Right atrium auricular region (tissue), 2 donors: ENCODE measurements at regions not wholly inside any gene's neighbourhood (a gene's known extent, or its start where the extent isn't known, plus 50 kb on each side); places are given as distances from the start of the nearest gene placed in this dataset.

ENCODE experiments used
- DNase-seq: peaks from one replicate; pipeline ENCODE4 v3.0.0-alpha.2; 2019; ENCODE audit warnings: low spot score
- H3K27ac ChIP-seq, 2 donors: fragments of 200-600 bp; sonication (generic); 1 replicate in 1 of 2; 2 replicates in 1 of 2; pipeline ENCODE4 v1.5.1; 2016 to 2019
- H3K27me3 ChIP-seq, 2 donors: fragments of 200-600 bp; sonication (generic); one replicate each; pipeline versions ENCODE4 v1.5.1 to v1.6.0; 2017 to 2019
- H3K36me3 ChIP-seq: fragments of 200-600 bp; sonication (generic); one replicate; pipeline ENCODE4 v1.5.1; 2016
- H3K4me1 ChIP-seq, 2 donors: fragments of 200-600 bp; sonication (generic); one replicate each; pipeline versions ENCODE4 v1.5.1 to v1.6.0; 2017 to 2019
- H3K4me3 ChIP-seq, 2 donors: fragments of 200-600 bp; sonication (generic); 1 replicate in 1 of 2; 2 replicates in 1 of 2; pipeline ENCODE4 v1.5.1; 2017 to 2019; ENCODE audit warnings: mild to moderate bottlenecking in 1 of 2, moderate library complexity in 1 of 2
- H3K9me3 ChIP-seq, 2 donors: fragments of 200-600 bp; sonication (generic); one replicate each; pipeline ENCODE4 v1.5.1; 2019
- CTCF ChIP-seq, 2 donors: fragments of 200-600 bp; sonication (generic); IDR thresholded peaks; one replicate each; pipeline ENCODE4 v1.5.1; 2019; ENCODE audit warnings: antibody characterized with exemption in 2 of 2

GRCh38 chr20:21033817-21034216, 72.3 kb downstream of the LINC00237 start:
- no peak for TF ChIP-seq CTCF (IDR thresholded peaks at IDR 0.05)
- Histone ChIP-seq H3K27me3 (no peaks in the 10 kb centered on the region), H3K4me1 (no peaks in the 10 kb centered on the region), H3K4me3 (no peak overlapping the region), H3K36me3 (no peaks in the 10 kb centered on the region), H3K9me3 (no peaks in the 10 kb centered on the region), H3K27ac (no peak overlapping the region)
- DNase-seq = no peak

GRCh38 chr20:21031666-21032065, 74.5 kb downstream of the LINC00237 start:
- no peak overlapping the region for H3K27ac ChIP-seq
- no peak overlapping the region for H3K4me3 ChIP-seq
- no peaks in the 10 kb centered on the region for H3K4me1 ChIP-seq
- H3K9me3 ChIP-seq = no peaks in the 10 kb centered on the region
- TF ChIP-seq CTCF (IDR thresholded peaks at IDR 0.05) = no peak
- no peaks in the 10 kb centered on the region for H3K36me3 ChIP-seq
- DNase-seq = no peak
- H3K27me3 ChIP-seq = no peaks in the 10 kb centered on the region

- Histone ChIP-seq H3K27me3 (no peaks in the 10 kb centered on the region), H3K9me3 (no peaks in the 10 kb centered on the region), H3K36me3 (no peaks in the 10 kb centered on the region), H3K4me1 (no peaks in the 10 kb centered on the region), H3K27ac (no peak overlapping the region), H3K4me3 (no peak overlapping the region)
- no peak for DNase-seq
- no peak for TF ChIP-seq CTCF (IDR thresholded peaks at IDR 0.05)
Measured at GRCh38 chr20:21029341-21029740, 76.8 kb downstream of the LINC00237 start.

GRCh38 chr20:21028921-21029320, 77.2 kb downstream of the LINC00237 start:
- H3K4me1 ChIP-seq = no peaks in the 10 kb centered on the region
- H3K36me3 ChIP-seq = no peaks in the 10 kb centered on the region
- DNase-seq = no peak
- H3K9me3 ChIP-seq = no peaks in the 10 kb centered on the region
- no peaks in the 10 kb centered on the region for H3K27me3 ChIP-seq
- no peak for TF ChIP-seq CTCF (IDR thresholded peaks at IDR 0.05)
- H3K27ac ChIP-seq = no peak overlapping the region
- no peak overlapping the region for H3K4me3 ChIP-seq

- TF ChIP-seq CTCF (IDR thresholded peaks at IDR 0.05) = no peak
- no peaks in the 10 kb centered on the region for H3K27me3 ChIP-seq
- no peak for DNase-seq
- H3K4me1 ChIP-seq = no peaks in the 10 kb centered on the region
- H3K27ac ChIP-seq = no peak overlapping the region
- H3K36me3 ChIP-seq = no peaks in the 10 kb centered on the region
- no peaks in the 10 kb centered on the region for H3K9me3 ChIP-seq
- no peak overlapping the region for H3K4me3 ChIP-seq
Measured at GRCh38 chr20:21028436-21028835, 77.7 kb downstream of the LINC00237 start.

GRCh38 chr20:21027569-21027968, 78.6 kb downstream of the LINC00237 start:
- Histone ChIP-seq H3K9me3 (no peaks in the 10 kb centered on the region), H3K27me3 (no peaks in the 10 kb centered on the region), H3K36me3 (no peaks in the 10 kb centered on the region), H3K27ac (no peak overlapping the region), H3K4me1 (no peaks in the 10 kb centered on the region), H3K4me3 (no peak overlapping the region)
- DNase-seq = no peak
- TF ChIP-seq CTCF (IDR thresholded peaks at IDR 0.05) = no peak
